ENCODE measurements at regions not wholly inside any gene's neighbourhood (a gene's known extent, or its start where the extent isn't known, plus 50 kb on each side); places are given as distances from the start of the nearest gene placed in this dataset.
A peak's percentile ranks its signal among the peaks of the same experiment; 100 is the strongest.

DNA sequence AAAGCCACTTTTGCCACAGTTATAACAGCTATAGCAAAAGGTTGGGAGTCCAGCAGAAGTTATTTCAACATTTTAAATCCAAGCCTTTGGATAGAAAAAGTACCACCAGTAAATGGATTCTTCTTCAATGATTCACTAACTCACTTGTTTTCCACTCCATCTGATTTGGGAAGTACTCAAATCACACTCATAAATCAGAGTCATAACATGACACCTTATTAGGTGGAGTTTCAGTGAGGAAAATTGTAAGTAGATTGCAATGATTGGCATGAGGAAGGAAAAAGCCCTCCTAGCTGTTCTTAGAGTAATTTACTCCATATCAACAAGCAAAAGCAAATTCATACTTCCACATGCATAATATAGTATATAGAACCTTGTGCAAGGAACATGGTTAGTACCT, 132.9 kb downstream of the NR4A2 start:
- H3K27ac ChIP-seq (ENCODE audit: poor library complexity, severe bottlenecking) = peak overlapping the region; percentile 57
- peak; percentile 86 for ATAC-seq (ENCODE audit: low read depth)
- DNase-seq (ENCODE audit: low spot score) = no peak
- no peaks in the 10 kb centered on the region for H3K9me3 ChIP-seq (ENCODE audit: severe bottlenecking)
- H3K4me1 ChIP-seq (ENCODE audit: insufficient read depth, poor library complexity, severe bottlenecking) = peaks cover 21% of the 10 kb centered on the region
- TF ChIP-seq CTCF (IDR thresholded peaks at IDR 0.05; ENCODE audit: poor library complexity, severe bottlenecking) = no peak
- H3K4me3 ChIP-seq (ENCODE audit: severe bottlenecking) = no peak overlapping the region
- H3K27me3 ChIP-seq (ENCODE audit: insufficient read depth, poor library complexity, severe bottlenecking) = no peaks in the 10 kb centered on the region
- no peaks in the 10 kb centered on the region for H3K36me3 ChIP-seq (ENCODE audit: low read depth)

DNA sequence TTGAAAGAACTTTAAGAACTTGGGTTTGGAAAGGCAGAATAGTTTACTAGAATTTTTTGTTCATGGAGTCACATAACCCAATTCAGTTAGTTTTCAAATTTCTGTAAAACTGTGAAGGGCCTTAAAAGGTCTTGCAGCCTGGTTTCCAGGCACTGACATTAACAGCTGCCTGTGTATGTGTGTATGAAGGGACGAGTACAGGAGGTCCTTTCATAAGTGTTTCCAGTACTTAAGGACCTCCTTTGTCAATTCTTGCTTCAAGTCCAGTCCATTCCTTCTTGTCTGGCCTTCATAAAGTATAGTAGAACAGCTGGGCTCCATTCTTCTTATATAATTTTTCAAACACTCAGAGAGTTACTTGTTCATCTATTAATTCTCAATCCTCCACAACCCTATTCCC, 136.5 kb downstream of the NR4A2 start:
- Histone ChIP-seq H3K27ac (ENCODE audit: poor library complexity, severe bottlenecking) (no peak overlapping the region), H3K4me3 (ENCODE audit: severe bottlenecking) (no peak overlapping the region), H3K36me3 (ENCODE audit: low read depth) (no peaks in the 10 kb centered on the region), H3K9me3 (ENCODE audit: severe bottlenecking) (no peaks in the 10 kb centered on the region), H3K4me1 (ENCODE audit: insufficient read depth, poor library complexity, severe bottlenecking) (peaks cover 41% of the 10 kb centered on the region), H3K27me3 (ENCODE audit: insufficient read depth, poor library complexity, severe bottlenecking) (no peaks in the 10 kb centered on the region)
- no peak for ATAC-seq (ENCODE audit: low read depth)
- DNase-seq (ENCODE audit: low spot score) = no peak
- TF ChIP-seq CTCF (IDR thresholded peaks at IDR 0.05; ENCODE audit: poor library complexity, severe bottlenecking) = no peak

- Histone ChIP-seq H3K4me1 (ENCODE audit: insufficient read depth, poor library complexity, severe bottlenecking) (peaks cover 23% of the 10 kb centered on the region), H3K27me3 (ENCODE audit: insufficient read depth, poor library complexity, severe bottlenecking) (no peaks in the 10 kb centered on the region), H3K9me3 (ENCODE audit: severe bottlenecking) (no peaks in the 10 kb centered on the region), H3K36me3 (ENCODE audit: low read depth) (no peaks in the 10 kb centered on the region), H3K4me3 (ENCODE audit: severe bottlenecking) (no peak overlapping the region), H3K27ac (ENCODE audit: poor library complexity, severe bottlenecking) (no peak overlapping the region)
- DNase-seq (ENCODE audit: low spot score) (no peak), ATAC-seq (ENCODE audit: low read depth) (no peak)
- peak; percentile 34 for TF ChIP-seq CTCF (IDR thresholded peaks at IDR 0.05; ENCODE audit: poor library complexity, severe bottlenecking)
Observed at GRCh38 chr2:156192468-156192867, 140.1 kb downstream of the NR4A2 start.

GRCh38 chr2:156191527-156191926, 141.0 kb downstream of the NR4A2 start:
- no peak for TF ChIP-seq CTCF (IDR thresholded peaks at IDR 0.05; ENCODE audit: poor library complexity, severe bottlenecking)
- DNase-seq (ENCODE audit: low spot score) = no peak
- no peaks in the 10 kb centered on the region for H3K9me3 ChIP-seq (ENCODE audit: severe bottlenecking)
- H3K27me3 ChIP-seq (ENCODE audit: insufficient read depth, poor library complexity, severe bottlenecking) = no peaks in the 10 kb centered on the region
- H3K27ac ChIP-seq (ENCODE audit: poor library complexity, severe bottlenecking) = peak overlapping the region; percentile 17
- H3K36me3 ChIP-seq (ENCODE audit: low read depth) = no peaks in the 10 kb centered on the region
- no peak overlapping the region for H3K4me3 ChIP-seq (ENCODE audit: severe bottlenecking)
- ATAC-seq (ENCODE audit: low read depth) = peak; percentile 73
- peaks cover 23% of the 10 kb centered on the region for H3K4me1 ChIP-seq (ENCODE audit: insufficient read depth, poor library complexity, severe bottlenecking)

DNA sequence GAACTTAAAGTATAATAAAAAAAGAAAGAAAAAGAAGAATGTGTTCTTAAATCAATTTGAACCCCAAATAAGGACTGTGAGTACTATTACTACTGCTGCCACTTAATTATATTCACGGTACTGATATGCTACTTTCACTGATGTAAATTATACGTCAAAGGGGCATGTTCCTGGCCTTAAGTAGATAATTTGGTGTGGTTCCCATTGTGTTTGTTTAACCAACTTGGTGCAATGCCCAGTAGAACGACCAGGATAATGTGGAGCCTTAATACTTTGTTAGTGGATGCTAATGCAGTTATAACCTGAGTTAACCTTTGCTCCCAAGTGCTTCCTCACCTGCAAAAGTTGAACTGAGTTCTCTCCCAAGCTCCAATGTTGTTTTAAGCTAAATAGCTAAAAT, 142.0 kb downstream of the NR4A2 start:
- H3K9me3 ChIP-seq (ENCODE audit: severe bottlenecking) = no peaks in the 10 kb centered on the region
- H3K27ac ChIP-seq (ENCODE audit: poor library complexity, severe bottlenecking) = no peak overlapping the region
- H3K4me1 ChIP-seq (ENCODE audit: insufficient read depth, poor library complexity, severe bottlenecking) = peaks cover 23% of the 10 kb centered on the region
- TF ChIP-seq CTCF (IDR thresholded peaks at IDR 0.05; ENCODE audit: poor library complexity, severe bottlenecking) = no peak
- H3K36me3 ChIP-seq (ENCODE audit: low read depth) = no peaks in the 10 kb centered on the region
- ATAC-seq (ENCODE audit: low read depth) = no peak
- DNase-seq (ENCODE audit: low spot score) = no peak
- no peaks in the 10 kb centered on the region for H3K27me3 ChIP-seq (ENCODE audit: insufficient read depth, poor library complexity, severe bottlenecking)
- no peak overlapping the region for H3K4me3 ChIP-seq (ENCODE audit: severe bottlenecking)
